GM23338 (cell line): ENCODE measurements at regions not wholly inside any gene's neighbourhood (a gene's known extent, or its start where the extent isn't known, plus 50 kb on each side); places are given as distances from the start of the nearest gene placed in this dataset.

Experiments used
- ATAC-seq: fragments of 200-7000 bp; cut with Tn5 transposase; 3 replicates; pipeline ENCODE4 v1.9.1; 2020
- DNase-seq: peaks from one replicate; pipeline ENCODE4 v3.0.0-alpha.2; 2015; ENCODE audit warnings: low spot score
- H2AFZ ChIP-seq: fragments of 200-600 bp; sonication (generic); 2 replicates; pipeline ENCODE4 v1.8.0; 2016; ENCODE audit warnings: antibody characterized with exemption, mild to moderate bottlenecking, moderate library complexity
- H3F3A ChIP-seq: fragments of 200-600 bp; sonication (generic); replicated peaks from 2 replicates; pipeline ENCODE4 v1.8.0; 2017; ENCODE audit warnings: antibody characterized with exemption, mixed run types, low read depth
- H3K27ac ChIP-seq: fragments of 200-600 bp; sonication (generic); 2 replicates; pipeline ENCODE4 v1.6.1; 2016; ENCODE audit warnings: low read depth
- H3K27me3 ChIP-seq: fragments of 200-600 bp; sonication (generic); 2 replicates; pipeline ENCODE4 v1.8.0; 2016; ENCODE audit warnings: mild to moderate bottlenecking, mixed run types, moderate library complexity; ENCODE audit not compliant: insufficient read depth
- H3K36me3 ChIP-seq: fragments of 200-600 bp; sonication (generic); 2 replicates; pipeline ENCODE4 v1.8.0; 2016; ENCODE audit warnings: mild to moderate bottlenecking; ENCODE audit not compliant: insufficient read depth
- H3K4me1 ChIP-seq: fragments of 200-600 bp; sonication (generic); 2 replicates; pipeline ENCODE4 v1.8.0; 2016; ENCODE audit warnings: mild to moderate bottlenecking, moderate library complexity; ENCODE audit not compliant: insufficient read depth
- H3K4me2 ChIP-seq: fragments of 200-600 bp; sonication (generic); 2 replicates; pipeline ENCODE4 v1.7.1; 2017; ENCODE audit warnings: mixed run types
- H3K4me3 ChIP-seq: fragments of 200-600 bp; sonication (generic); 2 replicates; pipeline ENCODE4 v1.6.1; 2016; ENCODE audit warnings: mixed run types
- H3K79me2 ChIP-seq: fragments of 200-600 bp; sonication (generic); replicated peaks from 2 replicates; pipeline ENCODE4 v1.8.0; 2017; ENCODE audit warnings: mild to moderate bottlenecking; ENCODE audit not compliant: insufficient read depth
- H3K9me2 ChIP-seq: fragments of 200-600 bp; sonication (generic); 2 replicates; pipeline ENCODE4 v1.8.0; 2017; ENCODE audit not compliant: insufficient read depth
- H4K20me1 ChIP-seq: fragments of 200-600 bp; sonication (generic); replicated peaks from 2 replicates; pipeline ENCODE4 v1.8.0; 2017; ENCODE audit warnings: mild to moderate bottlenecking; ENCODE audit not compliant: insufficient read depth
- H3K27ac Mint-ChIP-seq: 2 replicates; pipeline ENCODE4 v1.8.0; 2020; ENCODE audit warnings: inconsistent platforms, mild to moderate bottlenecking, moderate library complexity, mixed read lengths
- H3K27me3 Mint-ChIP-seq: 3 replicates; pipeline ENCODE4 v1.8.0; 2022; ENCODE audit warnings: low read depth, mild to moderate bottlenecking, moderate library complexity, mixed read lengths, inconsistent platforms; ENCODE audit not compliant: insufficient read depth, poor library complexity
- H3K36me3 Mint-ChIP-seq: 3 replicates; pipeline ENCODE4 v1.8.0; 2021; ENCODE audit warnings: low read depth, mild to moderate bottlenecking, inconsistent platforms, moderate library complexity, mixed read lengths
- H3K4me1 Mint-ChIP-seq: 3 replicates; pipeline ENCODE4 v1.8.0; 2020; ENCODE audit warnings: mild to moderate bottlenecking, inconsistent platforms, mixed read lengths
- H3K4me3 Mint-ChIP-seq: 3 replicates; pipeline ENCODE4 v1.8.0; 2021; ENCODE audit warnings: moderate library complexity, mild to moderate bottlenecking, inconsistent platforms, mixed read lengths
- H3K9me3 Mint-ChIP-seq: 3 replicates; pipeline ENCODE4 v1.8.0; 2020; ENCODE audit warnings: moderate library complexity, mild to moderate bottlenecking, inconsistent platforms, mixed read lengths
- CREB1 ChIP-seq: fragments of 250-450 bp; sonication (Bioruptor Pico); IDR thresholded peaks from 2 replicates; pipeline ENCODE4 v1.5.0; 2020; ENCODE audit warnings: low read depth, mild to moderate bottlenecking, moderate library complexity
- CTCF ChIP-seq, 2 experiments: fragments of 200-600 bp in 1 of 2; sonication (generic) in 1 of 2; conservative IDR thresholded peaks; 2 replicates each; pipeline versions ENCODE4 v1.5.1 to v1.6.1; 2016 to 2017; ENCODE audit warnings: antibody characterized with exemption in 2 of 2, low read depth in 2 of 2, mild to moderate bottlenecking in 2 of 2, moderate library complexity in 1 of 2
- ETS1 ChIP-seq: IDR thresholded peaks from 2 replicates; pipeline ENCODE4 v1.6.1; 2016; ENCODE audit warnings: antibody characterized with exemption
- EZH2phosphoT487 ChIP-seq: fragments of 200-600 bp; sonication (generic); IDR thresholded peaks from one replicate; pipeline ENCODE4 v1.8.1; 2018; ENCODE audit warnings: antibody characterized with exemption; ENCODE audit not compliant: unreplicated experiment
- JUNB ChIP-seq: IDR thresholded peaks from one replicate; pipeline ENCODE4 v1.6.1; 2016; ENCODE audit warnings: antibody characterized with exemption; ENCODE audit not compliant: unreplicated experiment
- NANOG ChIP-seq: IDR thresholded peaks from 2 replicates; pipeline ENCODE4 v1.6.1; 2016; ENCODE audit warnings: antibody characterized with exemption, borderline replicate concordance
- REST ChIP-seq: IDR thresholded peaks from one replicate; pipeline ENCODE4 v1.6.1; 2018; ENCODE audit warnings: antibody characterized with exemption; ENCODE audit not compliant: unreplicated experiment
- ZNF114 ChIP-seq: fragments of 250-450 bp; sonication (Bioruptor Pico); IDR thresholded peaks from 2 replicates; pipeline ENCODE4 v1.5.0; 2020; ENCODE audit warnings: mild to moderate bottlenecking, moderate library complexity
- ZNF331 ChIP-seq: fragments of 250-450 bp; sonication (Bioruptor Pico); IDR thresholded peaks from 2 replicates; pipeline ENCODE4 v1.5.0; 2020; ENCODE audit warnings: low read depth, mild to moderate bottlenecking, moderate library complexity
- ZNF462 ChIP-seq: fragments of 250-450 bp; sonication (Bioruptor Pico); IDR thresholded peaks from 2 replicates; pipeline ENCODE4 v1.5.0; 2020; ENCODE audit warnings: mild to moderate bottlenecking, moderate library complexity

- Histone ChIP-seq H3K79me2 (no peaks in the 10 kb centered on the region), H3F3A (no peaks in the 10 kb centered on the region), H3K9me2 (no peaks in the 10 kb centered on the region), H3K4me3 (no peak overlapping the region), H3K27ac (no peak overlapping the region), H4K20me1 (no peaks in the 10 kb centered on the region), H3K36me3 (no peaks in the 10 kb centered on the region), H2AFZ (no peak overlapping the region), H3K4me2 (no peak overlapping the region), H3K27me3 (no peaks in the 10 kb centered on the region), H3K4me1 (no peaks in the 10 kb centered on the region; the same call in 1 of the 2 replicates)
- TF ChIP-seq NANOG (no peak), CREB1 (no peak), ZNF462 (CRISPR knock-in tag) (no peak)
- H3K27ac Mint-ChIP-seq, result no peak overlapping the region
- H3K27me3 Mint-ChIP-seq, result peaks cover 11% of the 10 kb centered on the region
- no peak overlapping the region for H3K4me3 Mint-ChIP-seq
- ATAC-seq (no peak), DNase-seq (no peak)
- H3K9me3 Mint-ChIP-seq, result no peaks in the 10 kb centered on the region; the same call in 2 of the 3 replicates
- peaks cover 9% of the 10 kb centered on the region for H3K4me1 Mint-ChIP-seq
- no peaks in the 10 kb centered on the region for H3K36me3 Mint-ChIP-seq
Observed at GRCh38 chr2:100628506-100628905, 65.7 kb downstream of the PDCL3 start.

- H3K79me2 ChIP-seq, result no peaks in the 10 kb centered on the region
- H2AFZ ChIP-seq, result no peak overlapping the region
- Mint-ChIP-seq H3K4me1 (peaks cover 9% of the 10 kb centered on the region), H3K27ac (no peak overlapping the region), H3K27me3 (peaks cover 11% of the 10 kb centered on the region), H3K9me3 (no peaks in the 10 kb centered on the region; the same call in 2 of the 3 replicates), H3K4me3 (no peak overlapping the region), H3K36me3 (no peaks in the 10 kb centered on the region)
- H3F3A ChIP-seq, result no peaks in the 10 kb centered on the region
- H3K27ac ChIP-seq, result no peak overlapping the region
- TF ChIP-seq REST (no peak), ZNF114 (CRISPR knock-in tag) (no peak), ZNF331 (CRISPR knock-in tag) (no peak), ETS1 (no peak), EZH2phosphoT487 (no peak), CTCF (conservative IDR thresholded peaks at IDR 0.05; ENCODE audit: low read depth in 2 of 2) (no peak), CREB1 (no peak), JUNB (no peak)
- no peaks in the 10 kb centered on the region for H3K9me2 ChIP-seq
- H3K4me3 ChIP-seq, result no peak overlapping the region
- DNase-seq (no peak), ATAC-seq (no peak)
- no peaks in the 10 kb centered on the region; the same call in 1 of the 2 replicates for H3K4me1 ChIP-seq
- no peaks in the 10 kb centered on the region for H3K36me3 ChIP-seq
- no peaks in the 10 kb centered on the region for H4K20me1 ChIP-seq
- no peaks in the 10 kb centered on the region for H3K27me3 ChIP-seq
- no peak overlapping the region for H3K4me2 ChIP-seq
Observed at GRCh38 chr2:100629309-100629708, 66.5 kb downstream of the PDCL3 start.
